Stimulated activated naive CD4-positive, alpha-beta T cell treated with Interleukin-2 at 50 U/mL for 16 hours (primary cell): ENCODE measurements at regions not wholly inside any gene's neighbourhood (a gene's known extent, or its start where the extent isn't known, plus 50 kb on each side); places are given as distances from the start of the nearest gene placed in this dataset.
"Not testable (repeated sequence)": the region's sequence is repeated elsewhere in the genome, so short reads cannot be mapped to it uniquely, and the experiment has no call there.

Source experiments
- DNase-seq: peaks from one replicate; lab custom pipeline; 2025; lab: John Stamatoyannopoulos, UW

DNA sequence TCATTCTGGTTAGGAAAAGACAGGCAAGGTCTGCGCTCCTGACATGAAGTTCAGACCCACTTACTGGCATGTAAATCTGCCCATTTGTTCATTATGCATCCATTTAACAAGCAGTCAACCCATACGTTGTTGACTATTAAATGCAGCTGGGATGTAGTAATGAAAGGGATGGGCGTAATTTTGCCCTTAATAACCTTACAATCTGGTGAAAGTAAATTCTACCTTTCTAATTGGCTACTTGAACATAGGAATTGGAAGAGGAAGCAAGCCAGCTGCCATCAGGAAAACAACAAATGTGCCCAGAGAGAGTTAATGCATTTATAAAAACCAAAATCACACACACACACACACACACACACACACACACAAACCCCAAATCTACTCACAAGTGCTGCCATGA, 170.2 kb upstream of the PITRM1 start:
- DNase-seq, result no peak

DNA sequence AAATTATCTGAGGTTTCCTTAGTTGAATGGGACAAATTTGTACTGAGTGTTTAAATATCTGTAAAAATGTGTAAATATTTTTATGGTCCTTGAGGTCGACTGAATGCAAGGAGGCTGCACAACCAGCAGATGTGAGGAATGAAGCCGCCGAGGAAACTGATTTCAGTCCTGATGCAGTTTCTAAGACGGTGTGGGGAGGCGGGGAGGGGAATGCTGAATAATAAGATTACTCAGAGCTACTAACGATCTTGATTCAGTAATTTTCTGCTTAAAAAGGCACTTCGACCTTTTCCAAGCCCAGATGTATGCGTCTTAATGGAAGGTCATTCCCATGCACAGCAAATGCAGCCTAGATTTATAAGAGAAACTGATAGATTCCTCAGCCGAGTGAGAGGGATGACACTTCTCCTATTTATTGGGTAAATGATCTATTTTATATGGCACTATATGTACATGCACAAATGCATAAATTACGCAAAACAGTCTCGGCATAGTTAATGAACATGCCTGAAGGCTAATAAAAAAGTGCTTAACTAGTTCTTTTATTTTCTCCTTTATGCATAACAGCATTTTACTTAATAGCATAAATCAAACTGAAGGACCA, 167.6 kb upstream of the PITRM1 start:
- no peak for DNase-seq

DNA sequence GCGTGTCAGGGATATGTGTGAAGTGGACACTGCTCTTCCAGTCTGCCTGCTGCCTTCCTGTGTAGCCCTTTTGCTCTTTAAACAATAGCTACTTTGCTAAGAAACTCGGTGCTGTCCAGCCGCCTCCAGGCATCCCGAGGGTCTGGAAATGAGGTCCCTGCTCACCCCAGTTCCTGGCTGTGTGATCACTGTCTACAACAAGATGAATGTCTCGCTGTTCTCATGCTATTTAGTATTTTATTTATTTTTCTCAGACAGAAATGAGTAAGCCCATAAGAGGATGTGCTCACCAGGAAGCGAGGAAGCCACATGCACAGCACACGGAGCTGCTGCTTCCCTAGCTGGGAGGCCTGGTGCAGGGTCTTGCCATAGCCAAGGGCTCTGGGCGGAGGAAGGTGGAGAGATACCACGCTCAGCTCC, 167.0 kb upstream of the PITRM1 start:
- no peak for DNase-seq

DNA sequence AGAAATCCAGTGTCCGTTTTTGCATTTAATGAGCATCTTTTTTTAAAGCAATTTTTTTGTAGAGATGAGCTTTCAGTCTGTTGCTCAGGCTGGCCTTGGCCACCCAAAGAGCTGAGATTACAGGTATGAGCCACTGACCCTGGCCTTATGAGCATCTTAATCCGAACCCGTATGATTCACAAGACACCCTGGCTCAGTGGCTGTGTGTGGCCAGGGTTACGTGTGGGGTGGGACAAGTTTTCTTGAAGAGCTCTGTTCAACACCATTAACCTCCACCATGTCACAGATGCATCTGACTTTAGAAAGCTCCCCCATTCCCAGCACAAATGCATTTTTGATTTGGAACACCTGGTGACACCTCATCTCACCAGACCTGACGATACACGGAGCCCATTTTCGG, 166.5 kb upstream of the PITRM1 start:
- DNase-seq, result no peak

DNA sequence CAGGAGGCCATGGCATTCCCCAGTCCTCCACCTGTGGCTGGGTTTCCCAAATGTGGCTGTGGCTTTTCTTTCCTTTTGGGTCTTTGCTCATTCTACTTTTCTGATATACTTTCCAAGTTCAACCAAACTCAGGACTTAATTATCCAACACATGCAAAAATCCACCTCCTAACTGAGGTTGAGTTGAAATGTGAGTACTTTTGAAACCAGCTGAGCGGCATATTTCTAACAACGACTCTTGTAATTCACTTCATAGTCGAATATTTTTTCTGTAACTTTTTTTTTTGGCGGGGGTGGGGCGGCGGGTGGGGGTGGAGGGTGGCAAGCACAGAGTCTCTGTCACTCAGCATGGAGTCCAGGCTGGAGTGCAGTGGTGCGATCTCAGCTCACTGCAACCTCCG, 165.2 kb upstream of the PITRM1 start:
- DNase-seq, result no peak

DNA sequence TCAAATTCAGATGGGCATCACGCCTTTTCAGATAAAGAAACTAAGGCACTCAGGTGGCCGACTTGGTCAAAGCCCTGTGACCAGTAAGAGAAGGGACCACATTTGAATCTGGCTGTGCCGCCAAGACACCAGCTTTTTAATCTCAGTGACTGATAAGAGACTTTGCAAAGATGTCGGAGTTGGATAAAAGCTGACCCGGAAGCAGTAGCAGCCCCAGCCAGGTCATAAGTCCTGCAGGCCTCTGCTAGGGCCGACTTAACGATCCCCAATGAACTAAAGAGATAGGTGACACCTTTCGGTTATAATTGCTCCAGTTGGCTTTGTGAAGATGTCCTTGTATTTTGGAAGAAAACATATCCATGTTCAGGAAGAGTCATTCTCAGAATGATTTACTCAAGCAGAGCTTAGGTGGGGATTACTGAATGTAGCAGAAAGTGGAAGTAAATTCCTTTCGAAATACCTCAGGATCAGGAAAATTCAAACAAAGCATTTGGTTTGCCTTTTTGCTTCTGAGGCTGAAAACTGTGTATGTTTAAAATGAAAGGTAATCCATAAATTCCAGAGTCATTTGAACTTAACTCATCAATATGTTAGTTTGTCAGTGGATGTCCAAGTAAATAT, 164.2 kb upstream of the PITRM1 start:
- DNase-seq, result no peak

DNA sequence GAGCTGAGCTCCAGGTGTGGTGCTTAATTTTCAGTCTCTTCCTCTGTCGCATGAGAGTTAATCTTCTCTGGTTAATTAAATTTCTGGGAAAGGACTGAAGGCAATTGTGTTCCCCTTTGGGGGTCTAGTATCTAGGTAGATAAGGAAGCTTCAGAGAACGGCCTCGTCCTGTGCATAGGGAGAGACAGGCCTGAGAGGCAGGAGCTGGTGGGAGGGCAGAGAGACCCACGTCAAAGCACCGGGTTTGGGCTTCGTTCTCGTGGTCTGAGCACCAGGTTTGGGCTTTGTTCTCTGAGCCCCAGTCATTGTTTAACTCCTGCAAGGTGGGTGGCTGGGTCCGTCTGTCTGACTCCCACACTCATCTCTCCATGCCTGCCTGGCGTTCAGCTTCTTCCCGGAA, 160.8 kb upstream of the PITRM1 start:
- DNase-seq, result no peak

DNA sequence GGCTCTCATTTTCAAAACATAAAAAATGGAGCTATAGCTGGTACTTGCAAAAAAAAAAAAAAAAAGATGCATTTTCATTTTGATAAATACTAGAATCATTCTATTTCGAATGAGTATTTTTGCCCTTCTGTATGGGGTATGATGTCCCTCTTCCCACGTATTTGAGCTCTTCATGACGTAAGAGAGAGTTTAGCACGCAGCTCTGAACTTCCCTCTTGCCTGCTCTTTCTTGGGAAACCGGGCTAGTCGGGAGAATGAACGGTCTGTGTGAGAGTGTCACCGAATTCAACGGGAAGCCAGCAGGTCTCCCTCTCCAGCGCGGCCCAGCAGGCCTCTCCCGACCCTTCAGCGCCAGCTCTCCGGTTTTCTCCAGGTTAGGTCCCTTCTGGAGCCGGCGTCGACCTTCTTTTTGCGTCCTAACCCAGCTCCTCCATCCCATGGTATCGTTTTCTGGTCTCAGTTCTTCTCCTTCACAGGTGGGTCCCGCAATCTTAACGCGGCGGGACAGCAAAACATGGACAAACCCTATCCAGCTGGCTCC, 159.2 kb upstream of the PITRM1 start:
- DNase-seq, result no peak

DNA sequence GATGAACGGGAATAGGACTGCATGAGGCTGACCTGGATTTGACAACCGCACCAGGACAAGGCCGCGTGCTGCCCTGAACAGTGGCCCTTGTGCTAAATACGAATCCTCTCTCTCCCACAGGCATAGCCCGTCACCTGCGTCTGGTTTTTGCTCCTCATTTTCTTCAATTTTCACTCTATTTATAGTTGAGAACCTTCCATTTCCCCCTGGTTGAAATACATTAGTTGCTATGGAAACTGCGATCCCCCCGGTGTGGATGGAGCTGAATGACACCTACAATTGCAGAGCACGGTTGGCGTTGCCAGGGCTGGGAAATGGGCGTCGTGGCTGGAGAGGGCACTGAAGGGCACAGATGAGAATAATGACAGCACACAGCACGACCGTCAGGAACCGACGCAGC, 158.6 kb upstream of the PITRM1 start:
- DNase-seq, result no peak

DNA sequence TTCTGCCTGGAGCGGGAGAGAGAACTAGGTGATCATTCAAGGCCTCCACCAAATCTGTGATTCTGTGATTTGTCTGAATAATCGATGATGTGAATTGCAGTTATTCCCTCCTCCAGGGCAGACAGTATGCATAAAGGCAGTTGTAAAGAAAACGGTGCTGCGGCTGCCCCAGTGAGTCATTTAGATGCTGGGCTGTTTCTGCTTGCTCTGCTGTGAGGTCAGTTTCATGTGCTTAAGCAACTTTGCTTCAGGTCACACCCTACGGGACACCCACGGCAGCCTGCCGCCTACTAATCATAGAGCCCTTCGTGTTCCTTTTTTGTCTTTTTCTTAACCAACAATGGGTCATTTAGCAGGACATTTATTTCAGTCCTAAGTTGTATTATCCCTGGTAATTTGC, 158.1 kb upstream of the PITRM1 start:
- DNase-seq, result no peak

DNA sequence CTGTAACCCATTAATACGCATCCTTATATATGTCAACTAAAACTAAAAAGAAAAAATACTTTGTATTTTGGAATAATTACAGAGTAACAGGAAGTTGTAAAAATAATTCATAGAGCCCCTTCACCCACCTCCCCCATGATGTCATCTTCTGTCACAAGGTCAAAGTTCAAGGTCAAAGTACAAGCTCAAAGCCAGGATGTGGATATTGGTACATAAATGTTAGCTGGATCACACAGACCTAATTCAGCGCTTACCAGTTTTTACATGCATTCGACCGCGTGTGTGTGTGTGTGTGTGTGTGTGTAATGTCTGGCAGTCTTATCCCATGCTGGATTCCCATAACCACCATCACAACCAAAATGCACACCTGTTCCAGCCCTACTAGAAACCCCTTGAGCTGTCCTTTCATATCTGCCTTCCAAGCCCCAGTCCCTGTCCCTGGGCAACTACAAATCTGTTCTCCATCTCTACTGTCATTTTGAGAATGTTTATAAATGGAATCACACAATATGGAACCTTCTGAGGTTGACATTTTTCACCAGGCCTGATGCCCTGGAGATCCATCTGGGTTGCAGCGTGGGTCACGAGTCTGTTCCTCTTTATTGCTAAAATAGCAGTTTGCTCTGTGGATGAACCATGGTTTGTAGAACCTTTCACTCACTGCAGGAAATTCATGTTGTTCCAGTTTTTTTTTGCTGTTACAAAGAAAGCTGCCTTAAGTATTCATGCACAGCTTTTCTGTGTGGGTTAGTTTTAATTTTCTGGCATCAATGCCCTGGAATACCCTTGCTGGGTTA, 153.6 kb upstream of the PITRM1 start:
- DNase-seq, result no peak

DNA sequence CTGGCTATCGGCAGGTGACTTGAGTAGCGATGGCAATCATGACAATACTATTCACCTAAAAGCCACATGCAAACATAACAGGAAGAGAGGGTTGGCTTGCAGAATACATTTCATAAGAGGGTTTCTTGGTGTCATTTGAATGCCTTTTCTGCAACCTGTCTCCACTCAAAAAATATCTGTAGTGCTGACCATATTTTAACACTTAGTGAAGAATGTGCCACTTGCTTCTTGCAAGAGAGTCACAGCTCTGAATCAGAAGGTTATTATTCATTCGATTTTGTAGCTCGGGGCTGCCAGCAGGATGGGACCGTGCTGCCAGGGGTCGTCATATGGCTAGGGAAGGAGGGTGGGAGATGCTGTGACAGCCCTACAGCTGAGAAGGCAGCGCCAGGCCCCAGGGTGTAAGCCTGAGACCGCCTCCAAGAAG, 152.0 kb upstream of the PITRM1 start:
- no peak for DNase-seq

DNA sequence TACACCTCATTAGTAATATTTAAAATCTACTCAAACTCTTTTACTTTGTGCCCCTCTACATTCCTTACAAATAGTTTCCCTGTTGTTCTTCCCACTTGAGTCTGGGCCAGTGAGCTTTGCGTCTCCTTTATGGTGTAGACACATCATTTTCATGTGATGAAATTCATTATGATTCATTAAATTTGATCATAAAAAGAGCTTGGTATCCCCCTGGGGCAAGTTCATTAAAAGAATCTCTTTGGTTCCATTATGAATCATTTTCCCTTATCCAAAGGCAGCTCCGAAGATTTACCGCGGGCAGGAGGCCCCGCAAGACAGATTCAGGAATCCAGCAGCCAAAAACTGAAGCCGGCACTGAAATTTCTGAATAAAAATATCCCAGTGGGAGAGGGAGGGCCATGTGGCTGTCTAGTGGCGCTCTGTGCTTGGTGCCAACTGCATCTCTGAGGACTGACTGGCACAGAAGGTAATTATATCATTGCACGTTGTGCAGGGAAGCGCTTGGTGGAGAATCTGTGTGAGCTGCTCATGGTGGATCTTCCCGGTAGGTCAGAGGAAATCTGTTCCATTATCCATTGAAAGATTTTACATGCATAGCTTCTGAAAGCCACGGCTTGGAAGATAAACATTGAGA, 151.4 kb upstream of the PITRM1 start:
- DNase-seq, result no peak

DNA sequence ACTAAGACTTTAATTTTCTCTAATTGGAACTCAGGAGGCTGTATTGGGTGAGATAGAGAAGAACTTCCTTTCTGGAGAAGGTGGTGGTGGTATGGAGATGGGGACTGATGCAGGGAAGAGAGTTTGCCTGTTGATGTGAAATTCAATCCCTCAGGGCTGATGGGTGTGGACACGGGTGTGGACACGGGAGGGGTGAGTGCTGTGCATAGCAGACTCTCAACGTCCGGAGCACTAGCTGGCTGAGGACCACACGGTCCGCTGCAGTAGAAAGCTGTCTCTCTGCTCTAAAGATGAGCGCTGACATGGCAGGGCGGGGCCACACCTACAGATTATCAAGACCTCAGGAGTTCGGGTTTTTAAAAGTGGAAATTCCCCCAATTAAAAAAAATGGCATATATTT, 148.5 kb upstream of the PITRM1 start:
- DNase-seq, result no peak

DNA sequence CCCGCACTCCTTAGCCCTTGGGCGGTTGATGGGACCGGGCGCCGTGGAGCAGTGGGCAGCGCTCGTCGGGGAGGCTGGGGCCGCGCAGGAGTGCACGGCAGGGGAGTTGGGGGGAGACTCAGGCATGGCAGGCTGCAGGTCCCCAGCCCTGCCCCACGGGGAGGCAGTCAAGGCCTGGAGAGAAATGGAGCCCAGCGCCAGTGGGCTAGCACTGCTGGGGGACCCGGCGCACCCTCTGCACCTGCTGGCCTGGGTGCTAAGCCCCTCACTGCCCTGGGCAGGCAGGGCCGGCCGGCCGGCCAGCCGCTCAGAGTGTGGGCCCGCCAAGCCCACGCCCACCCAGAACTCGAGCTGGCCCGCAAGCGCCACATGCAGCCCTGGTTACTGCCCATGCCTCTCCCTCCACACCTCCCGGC, 147.2 kb upstream of the PITRM1 start:
- DNase-seq, result no peak

DNA sequence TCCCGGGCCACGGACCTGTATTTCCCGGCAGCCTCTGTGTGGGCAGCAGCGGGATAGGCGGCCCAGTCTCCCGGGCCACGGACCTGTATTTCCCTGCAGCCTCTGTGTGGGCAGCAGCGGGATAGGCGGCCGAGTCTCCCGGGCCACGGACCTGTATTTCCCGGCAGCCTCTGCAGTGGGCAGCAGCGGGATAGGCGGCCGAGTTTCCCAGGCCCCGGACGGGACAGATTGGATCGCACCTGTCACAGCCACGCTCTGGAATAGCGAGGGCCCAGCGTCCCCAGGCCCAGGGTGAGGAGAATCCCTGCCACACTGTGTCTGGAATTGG, 145.9 kb upstream of the PITRM1 start:
- not testable (repeated sequence) for DNase-seq

DNA sequence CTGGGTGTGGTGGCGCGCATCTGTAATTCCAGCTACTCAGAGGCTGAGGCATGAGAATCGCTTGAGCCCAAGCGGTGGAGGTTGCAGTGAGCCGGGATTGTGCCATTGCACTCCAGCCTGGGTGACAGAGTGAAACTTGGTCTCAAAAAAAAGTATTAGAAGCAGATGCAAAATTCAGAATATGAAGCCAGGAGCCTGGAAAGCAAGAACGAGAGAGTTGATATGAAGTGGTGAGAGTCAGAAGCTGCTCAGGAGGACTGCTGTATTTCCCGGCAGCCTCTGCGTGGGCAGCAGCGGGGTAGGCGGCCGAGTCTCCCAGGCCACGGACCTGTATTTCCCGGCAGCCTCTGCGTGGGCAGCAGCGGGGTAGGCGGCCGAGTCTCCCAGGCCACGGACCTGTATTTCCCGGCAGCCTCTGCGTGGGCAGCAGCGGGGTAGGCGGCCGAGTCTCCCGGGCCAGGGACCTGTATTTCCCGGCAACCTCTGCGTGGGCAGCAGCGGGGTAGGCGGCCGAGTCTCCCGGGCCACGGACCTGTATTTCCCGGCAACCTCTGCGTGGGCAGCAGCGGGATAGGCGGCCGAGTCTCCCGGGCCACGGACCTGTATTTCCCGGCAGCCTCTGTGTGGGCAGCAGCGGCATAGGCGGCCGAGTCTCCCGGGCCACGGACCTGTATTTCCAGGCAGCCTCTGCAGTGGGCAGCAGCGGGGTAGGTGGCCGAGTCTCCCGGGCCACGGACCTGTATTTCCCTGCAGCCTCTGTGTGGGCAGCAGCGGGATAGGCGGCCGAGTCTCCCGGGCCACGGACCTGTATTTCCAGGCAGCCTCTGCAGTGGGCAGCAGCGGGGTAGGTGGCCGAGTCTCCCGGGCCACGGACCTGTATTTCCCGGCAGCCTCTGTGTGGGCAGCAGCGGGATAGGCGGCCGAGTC, 145.2 kb upstream of the PITRM1 start:
- DNase-seq, result not testable (repeated sequence)

DNA sequence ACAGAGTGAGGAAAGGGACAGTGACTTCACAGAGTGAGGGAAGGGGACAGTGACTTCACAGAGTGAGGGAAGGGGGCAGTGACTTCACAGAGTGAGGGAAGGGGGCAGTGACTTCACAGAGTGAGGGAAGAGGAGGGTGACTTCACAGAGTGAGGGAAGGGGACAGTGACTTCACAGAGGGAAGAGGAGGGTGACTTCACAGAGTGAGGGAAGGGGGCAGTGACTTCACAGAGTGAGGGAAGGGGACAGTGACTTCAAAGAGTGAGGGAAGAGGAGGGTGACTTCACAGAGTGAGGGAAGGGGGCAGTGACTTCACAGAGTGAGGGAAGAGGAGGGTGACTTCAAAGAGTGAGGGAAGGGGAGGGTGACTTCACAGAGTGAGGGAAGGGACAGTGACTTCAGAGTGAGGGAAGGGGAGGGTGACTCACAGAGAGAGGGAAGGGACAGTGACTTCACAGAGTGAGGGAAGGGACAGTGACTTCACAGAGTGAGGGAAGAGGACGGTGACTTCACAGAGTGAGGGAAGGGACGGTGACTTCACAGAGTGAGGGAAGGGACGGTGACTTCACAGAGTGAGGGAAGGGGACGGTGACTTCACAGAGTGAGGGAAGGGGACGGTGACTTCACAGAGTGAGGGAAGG, 142.0 kb upstream of the PITRM1 start:
- DNase-seq, result not testable (repeated sequence)

DNA sequence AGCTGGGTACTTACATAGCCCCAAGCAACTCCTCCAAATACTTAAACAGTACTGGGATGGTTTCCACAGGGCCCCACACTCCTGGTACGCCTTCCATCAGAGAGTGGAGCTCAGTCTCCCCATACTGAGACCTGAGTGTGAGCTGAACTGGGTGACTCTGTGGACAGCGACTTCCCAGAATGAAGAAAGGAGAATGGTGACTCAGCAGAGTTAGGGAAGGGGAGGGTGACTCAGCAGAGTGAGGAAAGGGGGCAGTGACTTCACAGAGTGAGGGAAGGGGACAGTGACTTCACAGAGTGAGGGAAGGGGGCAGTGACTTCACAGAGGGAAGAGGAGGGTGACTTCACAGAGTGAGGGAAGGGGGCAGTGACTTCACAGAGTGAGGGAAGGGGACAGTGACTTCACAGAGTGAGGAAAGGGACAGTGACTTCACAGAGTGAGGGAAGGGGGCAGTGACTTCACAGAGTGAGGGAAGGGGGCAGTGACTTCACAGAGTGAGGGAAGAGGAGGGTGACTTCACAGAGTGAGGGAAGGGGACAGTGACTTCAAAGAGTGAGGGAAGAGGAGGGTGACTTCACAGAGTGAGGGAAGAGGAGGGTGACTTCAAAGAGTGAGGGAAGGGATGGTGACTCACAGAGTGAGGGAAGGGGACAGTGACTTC, 141.3 kb upstream of the PITRM1 start:
- DNase-seq, result peak; percentile 10

DNA sequence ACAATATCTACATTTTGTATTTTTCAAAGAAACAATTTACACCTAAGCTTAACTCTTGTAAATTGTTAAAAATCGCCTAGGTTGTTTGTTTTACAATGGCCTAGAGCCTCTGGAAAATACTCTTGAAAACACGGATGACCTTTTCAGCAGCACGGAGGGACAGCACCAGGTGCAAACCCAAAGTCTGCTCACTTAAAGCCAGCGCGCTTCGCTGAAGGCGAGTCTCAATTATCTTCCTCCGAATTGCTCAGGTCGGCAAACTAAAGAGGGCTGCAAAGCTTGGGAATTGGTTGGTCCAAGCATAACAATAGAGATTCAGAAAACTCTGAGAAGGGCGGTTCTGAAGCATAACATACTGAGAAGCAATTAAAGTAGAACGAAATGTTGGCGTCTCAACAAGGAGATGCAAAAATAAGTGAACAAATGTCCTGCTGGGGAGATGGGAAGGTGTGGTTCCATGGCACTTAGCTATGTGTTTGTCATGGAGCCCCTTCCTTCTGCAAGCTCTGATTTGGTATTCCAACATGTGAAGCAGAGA, 139.9 kb upstream of the PITRM1 start:
- no peak for DNase-seq
